ENCODE measurements at regions not wholly inside any gene's neighbourhood (a gene's known extent, or its start where the extent isn't known, plus 50 kb on each side); places are given as distances from the start of the nearest gene placed in this dataset.

DNA sequence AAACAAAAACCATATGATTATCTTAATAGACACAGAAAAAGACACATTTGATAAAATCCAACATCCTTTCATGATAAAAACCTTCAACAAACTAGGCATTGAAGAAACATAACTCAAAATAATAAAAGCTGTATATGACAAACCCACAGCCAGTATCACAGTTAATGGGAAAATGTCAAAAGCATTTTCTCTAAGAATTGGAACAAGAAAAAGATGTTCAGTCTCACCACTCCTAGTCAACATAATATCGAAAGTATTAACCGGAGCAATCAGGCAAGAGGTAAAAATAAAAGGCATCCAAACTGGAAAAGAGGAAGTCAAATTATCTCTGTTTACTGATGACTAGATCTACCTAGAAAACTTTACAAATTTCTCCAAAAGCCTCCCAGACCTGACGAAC is 684.2 kb upstream of the SPRY2 start:
- TF ChIP-seq POLR2A (IDR thresholded peaks at IDR 0.05), result no peak
- TF ChIP-seq, protein P1, sequence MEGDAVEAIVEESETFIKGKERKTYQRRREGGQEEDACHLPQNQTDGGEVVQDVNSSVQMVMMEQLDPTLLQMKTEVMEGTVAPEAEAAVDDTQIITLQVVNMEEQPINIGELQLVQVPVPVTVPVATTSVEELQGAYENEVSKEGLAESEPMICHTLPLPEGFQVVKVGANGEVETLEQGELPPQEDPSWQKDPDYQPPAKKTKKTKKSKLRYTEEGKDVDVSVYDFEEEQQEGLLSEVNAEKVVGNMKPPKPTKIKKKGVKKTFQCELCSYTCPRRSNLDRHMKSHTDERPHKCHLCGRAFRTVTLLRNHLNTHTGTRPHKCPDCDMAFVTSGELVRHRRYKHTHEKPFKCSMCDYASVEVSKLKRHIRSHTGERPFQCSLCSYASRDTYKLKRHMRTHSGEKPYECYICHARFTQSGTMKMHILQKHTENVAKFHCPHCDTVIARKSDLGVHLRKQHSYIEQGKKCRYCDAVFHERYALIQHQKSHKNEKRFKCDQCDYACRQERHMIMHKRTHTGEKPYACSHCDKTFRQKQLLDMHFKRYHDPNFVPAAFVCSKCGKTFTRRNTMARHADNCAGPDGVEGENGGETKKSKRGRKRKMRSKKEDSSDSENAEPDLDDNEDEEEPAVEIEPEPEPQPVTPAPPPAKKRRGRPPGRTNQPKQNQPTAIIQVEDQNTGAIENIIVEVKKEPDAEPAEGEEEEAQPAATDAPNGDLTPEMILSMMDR (IDR thresholded peaks at IDR 0.05), result no peak
